ENCODE measurements at regions not wholly inside any gene's neighbourhood (a gene's known extent, or its start where the extent isn't known, plus 50 kb on each side); places are given as distances from the start of the nearest gene placed in this dataset.

DNA sequence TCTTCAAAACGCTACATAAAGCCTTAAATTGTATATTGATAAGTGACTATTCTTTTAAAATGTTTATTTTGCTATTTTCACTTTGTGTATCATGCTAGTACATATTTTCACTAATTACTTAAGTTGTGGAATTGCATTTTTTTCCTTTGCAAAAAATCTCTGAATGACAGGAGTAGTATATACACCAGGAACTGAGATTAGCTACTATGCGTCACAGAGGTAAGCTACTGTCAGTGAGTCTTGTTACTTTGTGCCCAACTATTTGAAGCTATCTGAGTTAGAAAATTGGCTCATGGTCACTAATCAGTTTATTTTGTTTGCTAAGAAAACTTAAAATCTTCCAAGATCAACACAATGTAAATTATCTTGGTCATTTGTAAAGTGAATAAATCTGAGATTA, 887.4 kb downstream of the TMTC2 start:
- H3K14ac ChIP-seq (replicated peaks; ENCODE audit: low read depth, low read length), result no peak overlapping the region
- no peak overlapping the region for H3K56ac ChIP-seq (ENCODE audit: extremely low read depth, insufficient read depth, low read length)
- in situ Hi-C loops (cut with MboI; ENCODE audit: low sequenced_read_pairs), result no loop called here
- no peaks in the 10 kb centered on the region for H3K27me3 ChIP-seq (ENCODE audit: control insufficient read depth, insufficient read depth, low read length)
- H2BK20ac ChIP-seq (ENCODE audit: low read depth, low read length), result no peak overlapping the region
- no peak overlapping the region for H3K4me3 ChIP-seq (ENCODE audit: insufficient read depth, low read depth, low read length)
- no peak overlapping the region for H4K5ac ChIP-seq (ENCODE audit: low read depth, low read length)
- DNase-seq (no peak), ATAC-seq (ENCODE audit: low read depth) (no peak)
- no TSS peak for BruUV-seq (replicated peaks)
- CTCF ChIA-PET, result no interaction called here
- H3K36me3 ChIP-seq (ENCODE audit: control insufficient read depth, insufficient read depth, low read length), result no peaks in the 10 kb centered on the region
- no peak overlapping the region for H3K4ac ChIP-seq (ENCODE audit: low read depth, low read length)
- H2BK15ac ChIP-seq (ENCODE audit: low read depth, low read length), result no peak overlapping the region
- H3K79me1 ChIP-seq (ENCODE audit: low read depth in 1 of 2, low read length in 2 of 2), result no peaks in the 10 kb centered on the region
- no peak overlapping the region for H4K91ac ChIP-seq (ENCODE audit: insufficient read depth, low read depth, low read length)
- POLR2A ChIA-PET (ENCODE audit: unreplicated experiment), result no interaction called here
- H4K20me1 ChIP-seq (ENCODE audit: insufficient read depth, low read length), result no peaks in the 10 kb centered on the region
- no CpG with 5 or more reads among the region's 2 CpGs for WGBS, 2 experiments (ENCODE audit: extremely low coverage in 2 of 2, insufficient read length in 1 of 2)
- no peak overlapping the region for H3K18ac ChIP-seq (ENCODE audit: low read depth, low read length)
- no peaks in the 10 kb centered on the region for H3K9me1 ChIP-seq (ENCODE audit: insufficient read depth, low read length)
- intact Hi-C loops (cut with micrococcal nuclease), result no loop called here
- no peak overlapping the region for H2BK5ac ChIP-seq (ENCODE audit: low read depth, low read length, poor library complexity, severe bottlenecking)
- no peaks in the 10 kb centered on the region for H3K4me1 ChIP-seq (ENCODE audit: control insufficient read depth, insufficient read depth, low read length)
- dilution Hi-C loops (cut with HindIII; ENCODE audit: low sequenced_read_pairs, unreplicated experiment), result no loop called here
- H2AK5ac ChIP-seq (ENCODE audit: low read depth, low read length), result no peak overlapping the region
- no peak overlapping the region for H2AFZ ChIP-seq (replicated peaks; ENCODE audit: low read length, poor library complexity)
- H2BK120ac ChIP-seq (ENCODE audit: low read depth, low read length), result no peak overlapping the region
- H3K23ac ChIP-seq (ENCODE audit: low read depth, low read length), result no peak overlapping the region
- peaks cover 2% of the 10 kb centered on the region; the same call in 1 of the 2 replicates for H3K9me3 ChIP-seq (ENCODE audit: control insufficient read depth, insufficient read depth, low read length)
- no peak overlapping the region for H2AK9ac ChIP-seq (replicated peaks; ENCODE audit: low read depth, low read length, poor library complexity)
- no peak overlapping the region for H3K27ac ChIP-seq (ENCODE audit: insufficient read depth, low read length)
- H4K8ac ChIP-seq (ENCODE audit: low read depth in 2 of 2, low read length in 2 of 2), result no peak overlapping the region
- TF ChIP-seq CEBPB (IDR thresholded peaks at IDR 0.05; ENCODE audit: low read depth, low read length) (no peak), MAFK (IDR thresholded peaks at IDR 0.05; ENCODE audit: low read depth, low read length) (no peak), MXI1 (IDR thresholded peaks at IDR 0.05; ENCODE audit: borderline replicate concordance, low read depth, low read length) (no peak), BHLHE40 (IDR thresholded peaks at IDR 0.05; ENCODE audit: low read depth, low read length) (no peak), POLR2A (IDR thresholded peaks at IDR 0.05; ENCODE audit: low read depth, low read length) (no peak), FOS (IDR thresholded peaks at IDR 0.05; ENCODE audit: low read depth, low read length) (no peak), NFE2L2 (IDR thresholded peaks at IDR 0.05; ENCODE audit: low read depth, low read length) (no peak), RAD21 (IDR thresholded peaks at IDR 0.05; ENCODE audit: low read length) (no peak), CHD1 (IDR thresholded peaks at IDR 0.05; ENCODE audit: low read depth, low read length) (no peak), RFX5 (IDR thresholded peaks at IDR 0.05; ENCODE audit: low read depth, low read length) (no peak), SMC3 (IDR thresholded peaks at IDR 0.05; ENCODE audit: low read depth, low read length) (no peak)
- TF ChIP-seq, protein P1, sequence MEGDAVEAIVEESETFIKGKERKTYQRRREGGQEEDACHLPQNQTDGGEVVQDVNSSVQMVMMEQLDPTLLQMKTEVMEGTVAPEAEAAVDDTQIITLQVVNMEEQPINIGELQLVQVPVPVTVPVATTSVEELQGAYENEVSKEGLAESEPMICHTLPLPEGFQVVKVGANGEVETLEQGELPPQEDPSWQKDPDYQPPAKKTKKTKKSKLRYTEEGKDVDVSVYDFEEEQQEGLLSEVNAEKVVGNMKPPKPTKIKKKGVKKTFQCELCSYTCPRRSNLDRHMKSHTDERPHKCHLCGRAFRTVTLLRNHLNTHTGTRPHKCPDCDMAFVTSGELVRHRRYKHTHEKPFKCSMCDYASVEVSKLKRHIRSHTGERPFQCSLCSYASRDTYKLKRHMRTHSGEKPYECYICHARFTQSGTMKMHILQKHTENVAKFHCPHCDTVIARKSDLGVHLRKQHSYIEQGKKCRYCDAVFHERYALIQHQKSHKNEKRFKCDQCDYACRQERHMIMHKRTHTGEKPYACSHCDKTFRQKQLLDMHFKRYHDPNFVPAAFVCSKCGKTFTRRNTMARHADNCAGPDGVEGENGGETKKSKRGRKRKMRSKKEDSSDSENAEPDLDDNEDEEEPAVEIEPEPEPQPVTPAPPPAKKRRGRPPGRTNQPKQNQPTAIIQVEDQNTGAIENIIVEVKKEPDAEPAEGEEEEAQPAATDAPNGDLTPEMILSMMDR (conservative IDR thresholded peaks at IDR 0.05; ENCODE audit: low read depth, low read length), result no peak
- TF ChIP-seq, protein P2, sequence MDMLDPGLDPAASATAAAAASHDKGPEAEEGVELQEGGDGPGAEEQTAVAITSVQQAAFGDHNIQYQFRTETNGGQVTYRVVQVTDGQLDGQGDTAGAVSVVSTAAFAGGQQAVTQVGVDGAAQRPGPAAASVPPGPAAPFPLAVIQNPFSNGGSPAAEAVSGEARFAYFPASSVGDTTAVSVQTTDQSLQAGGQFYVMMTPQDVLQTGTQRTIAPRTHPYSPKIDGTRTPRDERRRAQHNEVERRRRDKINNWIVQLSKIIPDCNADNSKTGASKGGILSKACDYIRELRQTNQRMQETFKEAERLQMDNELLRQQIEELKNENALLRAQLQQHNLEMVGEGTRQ (IDR thresholded peaks at IDR 0.05; ENCODE audit: low read depth, low read length), result no peak
- H3K4me2 ChIP-seq (ENCODE audit: low read depth, low read length), result no peak overlapping the region
- H3K9ac ChIP-seq (ENCODE audit: low read depth, low read length), result no peak overlapping the region

Measured in IMR-90 (cell line).